HepG2 (cell line): ENCODE measurements at regions not wholly inside any gene's neighbourhood (a gene's known extent, or its start where the extent isn't known, plus 50 kb on each side); places are given as distances from the start of the nearest gene placed in this dataset.

Source experiments
- ATAC-seq: fragments of 200-7000 bp; cut with Tn5 transposase; 3 replicates; pipeline ENCODE4 v1.9.1; 2020; ENCODE audit warnings: mild to moderate bottlenecking, moderate library complexity
- BruUV-seq: library from RNA; stranded (reverse); fragments of 400-500 nt; replicated peaks from 2 replicates; lab custom pipeline; 2021; lab: Mats Ljungman, UMichigan
- CTCF ChIA-PET: fragments of 300-600 bp; formaldehyde crosslinking; extraction: SDS; loops from one replicate; lab custom pipeline; 2021; ENCODE audit warnings: low total read pairs, inconsistent platforms, low intra/inter-chr PET ratio; lab: Yijun Ruan, JAX
- POLR2A ChIA-PET: fragments of 350-600 bp; sonication (Branson Sonifier 250); formaldehyde crosslinking; loops from one replicate; lab custom pipeline; 2020; ENCODE audit warnings: antibody characterized with exemption, inconsistent platforms; lab: Yijun Ruan, JAX
- DNase-seq: peaks from one replicate; pipeline ENCODE4 v3.0.0-alpha.2; 2015; ENCODE audit warnings: low spot score
- FAIRE-seq: peaks from 3 replicates; lab custom pipeline; 2011; peaks lifted over from hg19 to GRCh38; lab: Jason Lieb, UNC
- H2AFZ ChIP-seq: one replicate; pipeline ENCODE4 v1.6.1; 2011; ENCODE audit warnings: low read length, inconsistent platforms
- H3K27ac ChIP-seq: fragments of 300-600 bp; 3 replicates; pipeline ENCODE4 v1.8.0; 2011; ENCODE audit warnings: mixed run types, mild to moderate bottlenecking, mixed read lengths, low read length, inconsistent platforms; ENCODE audit not compliant: insufficient read depth; ENCODE audit errors: extremely low read length
- H3K27me3 ChIP-seq, 2 experiments: fragments of 200-600 bp in 1 of 2; 2 replicates in 1 of 2; 3 replicates in 1 of 2; pipeline versions ENCODE4 v1.6.0 to v1.8.0; 2011; ENCODE audit warnings: low read length in 2 of 2, mild to moderate bottlenecking in 2 of 2, moderate library complexity in 2 of 2, inconsistent platforms in 1 of 2; ENCODE audit not compliant: insufficient read depth in 2 of 2, control insufficient read depth in 1 of 2
- H3K36me3 ChIP-seq, 2 experiments: fragments of 200-600 bp in 1 of 2; replicated peaks in 1 of 2; 2 replicates in 1 of 2; 3 replicates in 1 of 2; pipeline versions ENCODE4 v1.5.1 to v1.8.0; 2011; ENCODE audit warnings: low read length in 2 of 2, inconsistent platforms in 1 of 2; ENCODE audit not compliant: insufficient read depth in 2 of 2, control insufficient read depth in 1 of 2
- H3K4me1 ChIP-seq: 2 replicates; pipeline ENCODE4 v1.5.1; 2012; ENCODE audit warnings: low read length, inconsistent platforms; ENCODE audit not compliant: insufficient read depth
- H3K4me2 ChIP-seq: 2 replicates; pipeline ENCODE4 v1.6.0; 2011; ENCODE audit warnings: low read depth, low read length, inconsistent platforms
- H3K4me3 ChIP-seq, 3 experiments: fragments of 200-600 bp in 1 of 3; sonication (generic), shearing (Covaris generic) in 1 of 3; replicated peaks in 1 of 3; 2 replicates each; pipeline ENCODE4 v1.5.1; 2011 to 2016; ENCODE audit warnings: low read length in 3 of 3, inconsistent platforms in 2 of 3, low read depth in 2 of 3, mild to moderate bottlenecking in 2 of 3, control low read depth in 1 of 3, mixed read lengths in 1 of 3; ENCODE audit not compliant: insufficient read depth in 1 of 3
- H3K79me2 ChIP-seq: one replicate; pipeline ENCODE4 v1.6.1; 2011; ENCODE audit warnings: low read length, inconsistent platforms; ENCODE audit not compliant: insufficient read depth
- H3K9ac ChIP-seq: 2 replicates; pipeline ENCODE4 v1.6.0; 2011; ENCODE audit warnings: mild to moderate bottlenecking, low read depth, low read length, inconsistent platforms; ENCODE audit not compliant: insufficient read depth
- H3K9me3 ChIP-seq: 2 replicates; pipeline ENCODE4 v1.5.1; 2012; ENCODE audit warnings: mild to moderate bottlenecking, low read length
- H4K20me1 ChIP-seq: 2 replicates; pipeline ENCODE4 v1.6.0; 2011; ENCODE audit warnings: inconsistent platforms, mild to moderate bottlenecking, low read length, moderate library complexity; ENCODE audit not compliant: insufficient read depth
- EED ChIP-seq: sonication (generic); formaldehyde crosslinking; IDR thresholded peaks from 2 replicates; pipeline ENCODE4 v1.5.0; 2020; ENCODE audit warnings: mild to moderate bottlenecking, missing genetic modification reagents
- EP300 ChIP-seq, 3 experiments: sonication (generic) in 1 of 3; formaldehyde crosslinking in 1 of 3; IDR thresholded peaks; 2 replicates each; pipeline versions ENCODE4 v1.5.1 to v1.6.1; 2011 to 2020; ENCODE audit warnings: low read depth in 2 of 3, low read length in 2 of 3, borderline replicate concordance in 1 of 3, improper control_type of control experiment in 1 of 3, mild to moderate bottlenecking in 1 of 3, missing genetic modification reagents in 1 of 3, moderate library complexity in 1 of 3
- FOXO4 ChIP-seq: sonication (generic); formaldehyde crosslinking; conservative IDR thresholded peaks from 2 replicates; pipeline ENCODE4 v1.8.1; 2023; ENCODE audit warnings: missing genetic modification reagents
- FOXP1 ChIP-seq, 2 experiments: fragments of 450-650 bp in 1 of 2; IDR thresholded peaks; 2 replicates each; pipeline ENCODE4 v1.6.1; 2017 to 2018; ENCODE audit warnings: antibody characterized with exemption in 1 of 2
- HDAC6 ChIP-seq: fragments of 200-600 bp; sonication (generic); IDR thresholded peaks from 2 replicates; pipeline ENCODE4 v1.7.0; 2017; ENCODE audit warnings: mild to moderate bottlenecking, antibody characterized with exemption, low read length, low read depth
- KLF13 ChIP-seq: sonication (generic); formaldehyde crosslinking; IDR thresholded peaks from 2 replicates; pipeline ENCODE4 v1.4.0; 2020; ENCODE audit warnings: mild to moderate bottlenecking, missing genetic modification reagents
- NFKB2 ChIP-seq: sonication (generic); formaldehyde crosslinking; IDR thresholded peaks from 2 replicates; pipeline ENCODE4 v1.4.0; 2020; ENCODE audit warnings: missing genetic modification reagents, borderline replicate concordance
- PRDM15 ChIP-seq: sonication (generic); formaldehyde crosslinking; IDR thresholded peaks from 2 replicates; pipeline ENCODE4 v1.4.0; 2020; ENCODE audit warnings: missing genetic modification reagents
- SALL2 ChIP-seq: sonication (generic); formaldehyde crosslinking; IDR thresholded peaks from 2 replicates; pipeline ENCODE4 v1.8.1; 2023; ENCODE audit warnings: mild to moderate bottlenecking, missing genetic modification reagents, inconsistent platforms
- SIX1 ChIP-seq: sonication (generic); formaldehyde crosslinking; IDR thresholded peaks from 2 replicates; pipeline ENCODE4 v1.4.0; 2020; ENCODE audit warnings: missing genetic modification reagents, borderline replicate concordance
- SYNCRIP ChIP-seq: fragments of 200-400 bp; formaldehyde crosslinking; IDR thresholded peaks from 2 replicates; pipeline ENCODE4 v1.6.1; 2018; ENCODE audit warnings: mild to moderate bottlenecking, low read depth, low read length; ENCODE audit not compliant: insufficient read depth
- ZNF234 ChIP-seq: sonication (generic); formaldehyde crosslinking; conservative IDR thresholded peaks from 2 replicates; pipeline ENCODE4 v1.5.1; 2020; ENCODE audit warnings: mild to moderate bottlenecking, missing genetic modification reagents
- ZNF446 ChIP-seq: sonication (generic); formaldehyde crosslinking; IDR thresholded peaks from 2 replicates; pipeline ENCODE4 v1.5.0; 2020; ENCODE audit warnings: mild to moderate bottlenecking, missing genetic modification reagents
- ZNF512 ChIP-seq: sonication (generic); formaldehyde crosslinking; IDR thresholded peaks from 2 replicates; pipeline ENCODE4 v1.4.0; 2020; ENCODE audit warnings: mild to moderate bottlenecking, missing genetic modification reagents
- ZNF792 ChIP-seq: IDR thresholded peaks from 2 replicates; pipeline ENCODE4 v1.6.1; 2016
- WGBS: methylation state at CpG from one replicate; pipeline ENCODE4 v1.1.6; 2017; ENCODE audit warnings: low lambda C conversion rate; 5-methylcytosine and 5-hydroxymethylcytosine counted together
- in situ Hi-C: cut with HindIII; loops from 2 replicates; pipeline ENCODE4 v1.10.0; 2017; ENCODE audit warnings: low pct_unique_long_range_greater_than_20kb; ENCODE audit not compliant: extremely low pct_ligation_motif_present
- intact Hi-C: fragments of 100-400 bp; cut with micrococcal nuclease; formaldehyde crosslinking; loops from one replicate; pipeline ENCODE4 v1.10.0; 2022; ENCODE audit not compliant: unreplicated experiment

GRCh38 chr7:25321424-25321823 is 93.1 kb upstream of the NPVF start (continued):
- TF ChIP-seq KLF13 (CRISPR knock-in tag) = no peak

GRCh38 chr7:25322473-25322872 is 94.2 kb upstream of the NPVF start:
- intact Hi-C loops = no loop called here
- TF ChIP-seq ZNF446 (no peak), SYNCRIP (no peak), EED (CRISPR knock-in tag) (no peak), EP300 (IDR thresholded peaks at IDR 0.05; ENCODE audit: low read depth in 2 of 2, low read length in 2 of 2) (no peak), EP300 (CRISPR knock-in tag; IDR thresholded peaks at IDR 0.05; ENCODE audit: borderline replicate concordance) (no peak), NFKB2 (CRISPR knock-in tag) (no peak), HDAC6 (no peak), FOXP1 (IDR thresholded peaks at IDR 0.05) (no peak), FOXP1 (CRISPR knock-in tag; IDR thresholded peaks at IDR 0.05) (no peak), SIX1 (CRISPR knock-in tag) (no peak), FOXO4 (CRISPR knock-in tag) (no peak), ZNF512 (no peak), SALL2 (CRISPR knock-in tag) (no peak), ZNF792 (no peak), ZNF234 (CRISPR knock-in tag) (no peak), PRDM15 (no peak)

More at GRCh38 chr7:25322473-25322872, 94.2 kb upstream of the NPVF start:
- Histone ChIP-seq H2AFZ (no peak overlapping the region), H3K27ac (no peak overlapping the region), H3K27me3 (peaks cover 1 to 7% of the 10 kb centered on the region in 2 experiments; a peak in 1 of 5 replicates), H3K4me3 (no peak overlapping the region), H3K36me3 (no peaks in the 10 kb centered on the region), H3K9ac (no peak overlapping the region), H3K4me1 (no peaks in the 10 kb centered on the region), H3K4me2 (no peak overlapping the region), H3K79me2 (no peaks in the 10 kb centered on the region), H3K9me3 (no peaks in the 10 kb centered on the region), H4K20me1 (no peaks in the 10 kb centered on the region)
- WGBS = 21% methylated on average over 3 of the region's 3 CpGs
- DNase-seq (no peak), ATAC-seq (no peak), FAIRE-seq (no peak)
- no TSS peak for BruUV-seq
- CTCF ChIA-PET = no interaction called here
- in situ Hi-C loops = no loop called here
- POLR2A ChIA-PET = no interaction called here
